SK-N-SH (cell line): ENCODE measurements at regions not wholly inside any gene's neighbourhood (a gene's known extent, or its start where the extent isn't known, plus 50 kb on each side); places are given as distances from the start of the nearest gene placed in this dataset.

Experiments used
- CTCF ChIA-PET: fragments of 300-600, 350-600 bp; formaldehyde crosslinking; extraction: SDS; loops from one replicate; lab custom pipeline; 2021; lab: Yijun Ruan, JAX
- POLR2A ChIA-PET: fragments of 350-600 bp; sonication (Branson Sonifier 250); formaldehyde crosslinking; extraction: SDS; loops from one replicate; lab custom pipeline; 2020; ENCODE audit warnings: antibody characterized with exemption, inconsistent platforms; lab: Yijun Ruan, JAX
- DNase-seq: peaks from one replicate; pipeline ENCODE4 v3.0.0; 2012
- H2AFZ ChIP-seq: fragments of 200-600 bp; sonication (generic); 2 replicates; pipeline ENCODE4 v1.8.1; 2016; ENCODE audit warnings: antibody characterized with exemption, mild to moderate bottlenecking, low read depth
- H3F3A ChIP-seq: fragments of 200-600 bp; sonication (generic); replicated peaks from 2 replicates; pipeline ENCODE3; 2016; ENCODE audit warnings: antibody characterized with exemption, mild to moderate bottlenecking; ENCODE audit not compliant: insufficient read depth
- H3K27ac ChIP-seq, 2 experiments: fragments of 200-500 bp in 1 of 2; fragments of 200-600 bp in 1 of 2; sonication (Bioruptor generic) in 1 of 2; sonication (generic), shearing (Covaris generic) in 1 of 2; 2 replicates each; pipeline versions ENCODE4 v1.5.1 to v1.6.1; 2014 to 2016; ENCODE audit warnings: low read depth in 2 of 2, inconsistent platforms in 1 of 2, low read length in 1 of 2, mild to moderate bottlenecking in 1 of 2, mixed read lengths in 1 of 2
- H3K27me3 ChIP-seq: fragments of 200-600 bp; sonication (generic), shearing (Covaris generic); 2 replicates; pipeline ENCODE4 v1.6.1; 2016; ENCODE audit warnings: mixed run types; ENCODE audit not compliant: insufficient read depth
- H3K36me3 ChIP-seq, 2 experiments: fragments of 200-500 bp in 1 of 2; fragments of 200-600 bp in 1 of 2; sonication (Bioruptor generic) in 1 of 2; sonication (generic) in 1 of 2; replicated peaks in 1 of 2; 2 replicates each; pipeline versions ENCODE3 to v1.5.1; 2014 to 2016; ENCODE audit warnings: low read length in 1 of 2, mild to moderate bottlenecking in 1 of 2; ENCODE audit not compliant: insufficient read depth in 2 of 2, control insufficient read depth in 1 of 2
- H3K4me1 ChIP-seq, 2 experiments: fragments of 200-500 bp in 1 of 2; fragments of 200-600 bp in 1 of 2; sonication (Bioruptor generic) in 1 of 2; sonication (generic), shearing (Covaris generic) in 1 of 2; 2 replicates each; pipeline versions ENCODE4 v1.5.1 to v1.6.1; 2014 to 2016; ENCODE audit warnings: low read depth in 1 of 2, low read length in 1 of 2, mixed run types in 1 of 2; ENCODE audit not compliant: insufficient read depth in 2 of 2, control insufficient read depth in 1 of 2
- H3K4me2 ChIP-seq: fragments of 200-600 bp; sonication (generic), shearing (Covaris generic); 2 replicates; pipeline ENCODE4 v1.6.1; 2017; ENCODE audit warnings: mixed run types
- H3K4me3 ChIP-seq, 2 experiments: fragments of 200-500 bp in 1 of 2; fragments of 200-600 bp in 1 of 2; sonication (Bioruptor generic) in 1 of 2; sonication (generic), shearing (Covaris generic) in 1 of 2; 2 replicates each; pipeline versions ENCODE4 v1.5.1 to v1.8.1; 2014 to 2016; ENCODE audit warnings: low read depth in 2 of 2, inconsistent platforms in 1 of 2, low read length in 1 of 2, mild to moderate bottlenecking in 1 of 2, mixed read lengths in 1 of 2, moderate library complexity in 1 of 2
- H3K79me2 ChIP-seq: fragments of 200-600 bp; sonication (generic); 2 replicates; pipeline ENCODE4 v1.8.1; 2017; ENCODE audit warnings: mild to moderate bottlenecking; ENCODE audit not compliant: insufficient read depth
- H3K9ac ChIP-seq: fragments of 200-600 bp; sonication (generic); 2 replicates; pipeline ENCODE4 v1.6.1; 2017; ENCODE audit warnings: mixed run types
- H3K9me2 ChIP-seq: fragments of 200-600 bp; sonication (generic); 2 replicates; pipeline ENCODE4 v1.6.1; 2017; ENCODE audit warnings: mixed run types
- H3K9me3 ChIP-seq: fragments of 200-600 bp; sonication (generic); 2 replicates; pipeline ENCODE4 v1.6.1; 2017; ENCODE audit warnings: mixed run types, mild to moderate bottlenecking, moderate library complexity
- H4K20me1 ChIP-seq: fragments of 200-600 bp; sonication (generic); 2 replicates; pipeline ENCODE4 v1.6.1; 2017; ENCODE audit warnings: mild to moderate bottlenecking, mixed run types; ENCODE audit not compliant: insufficient read depth
- CTCF ChIP-seq: fragments of 200-600 bp; sonication (generic); IDR thresholded peaks from 2 replicates; pipeline ENCODE4 v1.6.1; 2017; ENCODE audit warnings: antibody characterized with exemption, mild to moderate bottlenecking, moderate library complexity
- EP300 ChIP-seq, 2 experiments: IDR thresholded peaks; 2 replicates each; pipeline versions ENCODE4 v1.4.0 to v1.6.1; 2012; ENCODE audit warnings: borderline replicate concordance in 1 of 2, low read depth in 1 of 2, low read length in 1 of 2
- FOXM1 ChIP-seq: IDR thresholded peaks from 2 replicates; pipeline ENCODE4 v1.4.0; 2012; ENCODE audit warnings: low read depth, mild to moderate bottlenecking
- GABPA ChIP-seq: IDR thresholded peaks from 2 replicates; pipeline ENCODE4 v1.4.0; 2012; ENCODE audit warnings: low read depth, mild to moderate bottlenecking
- JUND ChIP-seq: IDR thresholded peaks from 2 replicates; pipeline ENCODE4 v1.4.0; 2012
- MEF2A ChIP-seq: IDR thresholded peaks from 2 replicates; pipeline ENCODE4 v1.4.0; 2012; ENCODE audit warnings: low read depth, borderline replicate concordance
- NRF1 ChIP-seq: IDR thresholded peaks from 2 replicates; pipeline ENCODE4 v1.6.1; 2012; ENCODE audit warnings: low read depth, mild to moderate bottlenecking, low read length
- POLR2AphosphoS5 ChIP-seq: IDR thresholded peaks from 2 replicates; pipeline ENCODE4 v1.6.1; 2012; ENCODE audit warnings: low read depth, low read length
- RFX5 ChIP-seq: IDR thresholded peaks from 2 replicates; pipeline ENCODE4 v1.6.1; 2012; ENCODE audit warnings: mild to moderate bottlenecking, improper control_type of control experiment, low read length
- RXRA ChIP-seq: IDR thresholded peaks from 2 replicates; pipeline ENCODE4 v1.4.0; 2012; ENCODE audit warnings: low read depth, mild to moderate bottlenecking, borderline replicate concordance
- TAF1 ChIP-seq: IDR thresholded peaks from 2 replicates; pipeline ENCODE4 v1.6.1; 2012; ENCODE audit warnings: low read depth, mild to moderate bottlenecking, low read length, moderate library complexity, borderline replicate concordance
- YY1 ChIP-seq: IDR thresholded peaks from 2 replicates; pipeline ENCODE4 v1.4.0; 2012; ENCODE audit warnings: low read depth, mild to moderate bottlenecking
- WGBS: methylation state at CpG from one replicate; pipeline ENCODE4 v1.1.6; 2017; ENCODE audit warnings: low lambda C conversion rate; 5-methylcytosine and 5-hydroxymethylcytosine counted together
- TF ChIP-seq, protein P1 (sequence below): IDR thresholded peaks from 2 replicates; pipeline ENCODE4 v1.6.1; 2012; ENCODE audit warnings: mild to moderate bottlenecking, low read depth, low read length, moderate library complexity
- TF ChIP-seq, protein P2 (sequence below): IDR thresholded peaks from 2 replicates; pipeline ENCODE4 v1.4.0; 2012; ENCODE audit warnings: low read depth, borderline replicate concordance

- Histone ChIP-seq H3K4me1 (no peaks in the 10 kb centered on the region), H3K79me2 (no peaks in the 10 kb centered on the region), H3K9me2 (no peaks in the 10 kb centered on the region), H3K9ac (no peak overlapping the region), H3K4me3 (no peak overlapping the region), H3K36me3 (no peaks in the 10 kb centered on the region), H3K9me3 (no peaks in the 10 kb centered on the region), H2AFZ (no peak overlapping the region), H3K4me2 (no peak overlapping the region), H4K20me1 (no peaks in the 10 kb centered on the region), H3K27ac (no peak overlapping the region), H3K27me3 (no peaks in the 10 kb centered on the region)
- 2% methylated on average over 2 of the region's 2 CpGs for WGBS
- DNase-seq: no peak
- CTCF ChIA-PET: no interaction called here
- POLR2A ChIA-PET: no interaction called here
- TF ChIP-seq CTCF (no peak), MEF2A (no peak), EP300 (IDR thresholded peaks at IDR 0.05; ENCODE audit: borderline replicate concordance in 1 of 2, low read depth in 1 of 2, low read length in 1 of 2) (no peak), RXRA (no peak), JUND (no peak), POLR2AphosphoS5 (no peak), FOXM1 (no peak), NRF1 (no peak), GABPA (no peak), RFX5 (no peak), TAF1 (no peak), YY1 (no peak)
- TF ChIP-seq, protein P1, sequence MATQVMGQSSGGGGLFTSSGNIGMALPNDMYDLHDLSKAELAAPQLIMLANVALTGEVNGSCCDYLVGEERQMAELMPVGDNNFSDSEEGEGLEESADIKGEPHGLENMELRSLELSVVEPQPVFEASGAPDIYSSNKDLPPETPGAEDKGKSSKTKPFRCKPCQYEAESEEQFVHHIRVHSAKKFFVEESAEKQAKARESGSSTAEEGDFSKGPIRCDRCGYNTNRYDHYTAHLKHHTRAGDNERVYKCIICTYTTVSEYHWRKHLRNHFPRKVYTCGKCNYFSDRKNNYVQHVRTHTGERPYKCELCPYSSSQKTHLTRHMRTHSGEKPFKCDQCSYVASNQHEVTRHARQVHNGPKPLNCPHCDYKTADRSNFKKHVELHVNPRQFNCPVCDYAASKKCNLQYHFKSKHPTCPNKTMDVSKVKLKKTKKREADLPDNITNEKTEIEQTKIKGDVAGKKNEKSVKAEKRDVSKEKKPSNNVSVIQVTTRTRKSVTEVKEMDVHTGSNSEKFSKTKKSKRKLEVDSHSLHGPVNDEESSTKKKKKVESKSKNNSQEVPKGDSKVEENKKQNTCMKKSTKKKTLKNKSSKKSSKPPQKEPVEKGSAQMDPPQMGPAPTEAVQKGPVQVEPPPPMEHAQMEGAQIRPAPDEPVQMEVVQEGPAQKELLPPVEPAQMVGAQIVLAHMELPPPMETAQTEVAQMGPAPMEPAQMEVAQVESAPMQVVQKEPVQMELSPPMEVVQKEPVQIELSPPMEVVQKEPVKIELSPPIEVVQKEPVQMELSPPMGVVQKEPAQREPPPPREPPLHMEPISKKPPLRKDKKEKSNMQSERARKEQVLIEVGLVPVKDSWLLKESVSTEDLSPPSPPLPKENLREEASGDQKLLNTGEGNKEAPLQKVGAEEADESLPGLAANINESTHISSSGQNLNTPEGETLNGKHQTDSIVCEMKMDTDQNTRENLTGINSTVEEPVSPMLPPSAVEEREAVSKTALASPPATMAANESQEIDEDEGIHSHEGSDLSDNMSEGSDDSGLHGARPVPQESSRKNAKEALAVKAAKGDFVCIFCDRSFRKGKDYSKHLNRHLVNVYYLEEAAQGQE: no peak
- TF ChIP-seq, protein P2, sequence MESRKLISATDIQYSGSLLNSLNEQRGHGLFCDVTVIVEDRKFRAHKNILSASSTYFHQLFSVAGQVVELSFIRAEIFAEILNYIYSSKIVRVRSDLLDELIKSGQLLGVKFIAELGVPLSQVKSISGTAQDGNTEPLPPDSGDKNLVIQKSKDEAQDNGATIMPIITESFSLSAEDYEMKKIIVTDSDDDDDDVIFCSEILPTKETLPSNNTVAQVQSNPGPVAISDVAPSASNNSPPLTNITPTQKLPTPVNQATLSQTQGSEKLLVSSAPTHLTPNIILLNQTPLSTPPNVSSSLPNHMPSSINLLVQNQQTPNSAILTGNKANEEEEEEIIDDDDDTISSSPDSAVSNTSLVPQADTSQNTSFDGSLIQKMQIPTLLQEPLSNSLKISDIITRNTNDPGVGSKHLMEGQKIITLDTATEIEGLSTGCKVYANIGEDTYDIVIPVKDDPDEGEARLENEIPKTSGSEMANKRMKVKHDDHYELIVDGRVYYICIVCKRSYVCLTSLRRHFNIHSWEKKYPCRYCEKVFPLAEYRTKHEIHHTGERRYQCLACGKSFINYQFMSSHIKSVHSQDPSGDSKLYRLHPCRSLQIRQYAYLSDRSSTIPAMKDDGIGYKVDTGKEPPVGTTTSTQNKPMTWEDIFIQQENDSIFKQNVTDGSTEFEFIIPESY: no peak
- TF ChIP-seq, all 33 proteins: peak for 0
- no peaks in the 10 kb centered on the region for H3F3A ChIP-seq
These were observed 270.5 kb downstream of the ACTR3 start for GRCh38 chr2:114160263-114160981.
